Glutamatergic neuron (in vitro differentiated cells): ENCODE measurements at regions not wholly inside any gene's neighbourhood (a gene's known extent, or its start where the extent isn't known, plus 50 kb on each side); places are given as distances from the start of the nearest gene placed in this dataset.

ENCODE experiments used
- DNase-seq: peaks from one replicate; pipeline ENCODE4 v3.0.0; 2022
- H3K27ac Mint-ChIP-seq: one replicate; pipeline ENCODE4 v1.8.0; 2020; ENCODE audit warnings: mild to moderate bottlenecking, mixed read lengths, inconsistent platforms; ENCODE audit not compliant: unreplicated experiment
- H3K27me3 Mint-ChIP-seq: one replicate; pipeline ENCODE4 v1.8.0; 2020; ENCODE audit warnings: mild to moderate bottlenecking, moderate library complexity, mixed read lengths, inconsistent platforms; ENCODE audit not compliant: unreplicated experiment
- H3K36me3 Mint-ChIP-seq: one replicate; pipeline ENCODE4 v1.8.0; 2020; ENCODE audit warnings: mild to moderate bottlenecking, mixed read lengths, inconsistent platforms; ENCODE audit not compliant: unreplicated experiment
- H3K4me1 Mint-ChIP-seq: one replicate; pipeline ENCODE4 v1.8.0; 2020; ENCODE audit warnings: mild to moderate bottlenecking, low read depth, mixed read lengths, inconsistent platforms; ENCODE audit not compliant: unreplicated experiment
- H3K4me3 Mint-ChIP-seq: one replicate; pipeline ENCODE4 v1.8.0; 2020; ENCODE audit warnings: mild to moderate bottlenecking, mixed read lengths, inconsistent platforms; ENCODE audit not compliant: unreplicated experiment
- H3K9me3 Mint-ChIP-seq: one replicate; pipeline ENCODE4 v1.8.0; 2020; ENCODE audit warnings: mild to moderate bottlenecking, moderate library complexity, mixed read lengths, inconsistent platforms; ENCODE audit not compliant: unreplicated experiment
- TF ChIP-seq, protein P1 (sequence below): fragments of 200-600 bp; sonication (generic); IDR thresholded peaks from one replicate; pipeline ENCODE4 v1.5.0; 2021; ENCODE audit not compliant: partially characterized antibody, unreplicated experiment

DNA sequence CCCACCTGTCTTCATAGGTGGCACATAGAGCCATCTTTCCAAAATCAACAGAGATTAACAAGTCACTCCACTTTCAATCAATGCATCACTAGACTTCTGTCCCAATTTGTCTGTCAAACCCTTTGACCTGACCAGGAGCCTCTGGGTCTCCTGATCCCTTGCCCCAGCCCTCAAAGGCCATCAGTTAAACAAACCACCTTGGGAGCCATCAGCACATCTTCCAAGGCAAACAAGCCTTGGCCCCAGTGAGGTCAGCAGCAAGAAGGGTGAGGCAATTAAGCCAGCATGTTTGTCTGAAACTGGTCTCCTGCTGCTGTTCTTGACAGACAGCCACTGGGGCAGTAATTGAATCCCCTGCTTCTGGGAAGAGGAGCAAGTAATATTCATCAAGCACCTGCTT lies 742.8 kb upstream of the TBX3 start:
- Mint-ChIP-seq H3K4me1 (no peaks in the 10 kb centered on the region), H3K9me3 (no peaks in the 10 kb centered on the region), H3K27me3 (no peaks in the 10 kb centered on the region), H3K27ac (no peak overlapping the region), H3K4me3 (no peak overlapping the region), H3K36me3 (peaks cover 5% of the 10 kb centered on the region)
- TF ChIP-seq, protein P1, sequence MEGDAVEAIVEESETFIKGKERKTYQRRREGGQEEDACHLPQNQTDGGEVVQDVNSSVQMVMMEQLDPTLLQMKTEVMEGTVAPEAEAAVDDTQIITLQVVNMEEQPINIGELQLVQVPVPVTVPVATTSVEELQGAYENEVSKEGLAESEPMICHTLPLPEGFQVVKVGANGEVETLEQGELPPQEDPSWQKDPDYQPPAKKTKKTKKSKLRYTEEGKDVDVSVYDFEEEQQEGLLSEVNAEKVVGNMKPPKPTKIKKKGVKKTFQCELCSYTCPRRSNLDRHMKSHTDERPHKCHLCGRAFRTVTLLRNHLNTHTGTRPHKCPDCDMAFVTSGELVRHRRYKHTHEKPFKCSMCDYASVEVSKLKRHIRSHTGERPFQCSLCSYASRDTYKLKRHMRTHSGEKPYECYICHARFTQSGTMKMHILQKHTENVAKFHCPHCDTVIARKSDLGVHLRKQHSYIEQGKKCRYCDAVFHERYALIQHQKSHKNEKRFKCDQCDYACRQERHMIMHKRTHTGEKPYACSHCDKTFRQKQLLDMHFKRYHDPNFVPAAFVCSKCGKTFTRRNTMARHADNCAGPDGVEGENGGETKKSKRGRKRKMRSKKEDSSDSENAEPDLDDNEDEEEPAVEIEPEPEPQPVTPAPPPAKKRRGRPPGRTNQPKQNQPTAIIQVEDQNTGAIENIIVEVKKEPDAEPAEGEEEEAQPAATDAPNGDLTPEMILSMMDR, result no peak
- DNase-seq, result no peak

DNA sequence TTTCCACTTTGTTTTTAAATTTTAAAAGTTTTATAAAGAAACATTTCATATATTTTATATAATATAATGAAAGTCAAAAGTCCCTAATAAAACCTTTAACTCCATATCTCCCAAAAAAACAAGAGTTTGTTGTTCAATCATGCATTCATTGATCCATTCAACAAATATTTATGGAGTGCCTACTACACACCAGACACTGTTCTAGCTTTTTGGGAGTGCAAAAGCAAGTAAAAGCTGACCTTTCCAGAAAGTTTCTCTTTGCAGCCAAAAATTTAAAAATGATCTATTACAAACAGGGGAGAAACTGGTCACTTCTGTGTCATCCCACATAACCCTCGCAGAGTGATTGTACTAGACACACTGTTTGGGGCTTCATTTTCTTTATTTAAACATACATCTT lies 740.0 kb upstream of the TBX3 start:
- no peaks in the 10 kb centered on the region for H3K4me1 Mint-ChIP-seq
- no peaks in the 10 kb centered on the region for H3K9me3 Mint-ChIP-seq
- H3K4me3 Mint-ChIP-seq, result no peak overlapping the region
- H3K27me3 Mint-ChIP-seq, result no peaks in the 10 kb centered on the region
- TF ChIP-seq, protein P1, result no peak
- H3K27ac Mint-ChIP-seq, result no peak overlapping the region
- H3K36me3 Mint-ChIP-seq, result peaks cover 5% of the 10 kb centered on the region
- no peak for DNase-seq

DNA sequence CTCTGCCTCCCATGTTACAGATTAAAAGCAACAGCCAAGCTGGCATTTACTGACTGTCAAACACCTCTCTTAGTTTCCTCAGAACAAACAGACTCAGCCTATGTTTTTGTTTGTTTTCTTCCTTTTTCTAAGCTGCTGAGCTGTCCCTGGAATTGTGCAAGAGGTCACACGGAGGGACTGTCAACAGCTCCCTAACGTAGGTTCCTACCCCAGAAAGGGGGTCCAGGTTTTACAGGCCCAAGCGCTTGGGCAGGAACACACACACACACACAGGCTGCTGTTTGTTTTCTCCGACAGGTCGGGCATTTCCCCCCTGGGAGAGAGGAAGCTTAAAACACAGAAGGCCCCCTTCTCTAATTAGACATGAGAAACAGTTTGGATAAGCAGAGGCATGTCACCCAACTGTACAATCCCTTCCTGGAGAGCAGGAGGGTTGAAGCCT lies 739.6 kb upstream of the TBX3 start:
- no peaks in the 10 kb centered on the region for H3K9me3 Mint-ChIP-seq

DNA sequence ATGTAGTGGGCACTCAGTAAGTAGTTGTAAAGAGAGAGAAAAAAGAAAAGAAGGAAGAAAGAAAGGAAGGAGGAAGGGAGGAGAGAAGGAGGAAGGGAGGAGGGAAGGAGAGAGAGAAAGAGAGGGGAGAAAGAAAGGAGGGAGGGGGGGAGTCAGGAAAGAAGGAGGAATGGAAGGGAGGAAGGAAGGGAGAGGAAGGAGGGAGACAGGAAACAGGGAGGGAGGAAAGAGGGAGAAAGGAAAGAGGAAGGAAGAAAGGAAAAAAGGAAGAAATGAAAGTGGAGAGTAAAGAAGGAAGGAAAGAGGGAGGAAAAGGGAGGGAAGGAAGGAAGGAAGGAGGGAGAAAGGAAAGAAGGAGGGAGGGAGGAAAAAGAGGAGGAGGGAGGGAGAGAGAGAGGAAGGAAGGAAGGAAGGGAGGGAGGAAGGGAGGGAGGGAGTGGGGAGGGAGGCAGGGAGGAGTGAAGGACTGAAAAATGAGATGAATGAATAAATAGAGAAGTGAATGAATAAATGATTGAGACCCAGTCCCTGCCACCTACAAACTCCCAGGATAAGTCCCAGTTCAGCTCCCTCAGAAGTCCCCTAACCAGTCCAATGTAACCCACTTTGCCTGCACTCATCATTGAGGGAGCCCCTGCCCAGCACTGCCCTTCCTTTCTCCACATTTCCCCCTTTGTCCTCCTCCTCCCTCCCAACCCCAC lies 739.0 kb upstream of the TBX3 start:
- Mint-ChIP-seq H3K27me3 (no peaks in the 10 kb centered on the region), H3K4me1 (no peaks in the 10 kb centered on the region), H3K27ac (no peak overlapping the region), H3K9me3 (no peaks in the 10 kb centered on the region), H3K4me3 (no peak overlapping the region), H3K36me3 (peaks cover 5% of the 10 kb centered on the region)
- TF ChIP-seq, protein P1, result no peak
- DNase-seq, result no peak

More for the DNA sequence above, 739.6 kb upstream of the TBX3 start:
- no peak overlapping the region for H3K4me3 Mint-ChIP-seq
- H3K4me1 Mint-ChIP-seq, result no peaks in the 10 kb centered on the region
- no peak overlapping the region for H3K27ac Mint-ChIP-seq
- TF ChIP-seq, protein P1, result no peak
- peaks cover 5% of the 10 kb centered on the region for H3K36me3 Mint-ChIP-seq
- H3K27me3 Mint-ChIP-seq, result no peaks in the 10 kb centered on the region
- no peak for DNase-seq
